Sigmoid colon (tissue), 6 donors: ENCODE measurements at regions not wholly inside any gene's neighbourhood (a gene's known extent, or its start where the extent isn't known, plus 50 kb on each side); places are given as distances from the start of the nearest gene placed in this dataset.

Experiments
- DNase-seq: peaks from one replicate; pipeline ENCODE4 v3.0.0-alpha.2; 2019
- H3K27ac ChIP-seq, 4 donors: fragments of 200-600 bp; sonication (generic); one replicate each; pipeline ENCODE4 v1.5.1; 2016 to 2019; ENCODE audit warnings: mild to moderate bottlenecking in 1 of 4
- H3K27me3 ChIP-seq, 3 donors: fragments of 200-600 bp; sonication (generic); one replicate each; pipeline ENCODE4 v1.5.1; 2019; ENCODE audit warnings: mild to moderate bottlenecking in 1 of 3
- H3K36me3 ChIP-seq, 4 donors: fragments of 200-600 bp; sonication (generic); one replicate each; pipeline ENCODE4 v1.5.1; 2016 to 2019
- H3K4me1 ChIP-seq, 4 donors: fragments of 200-600 bp; sonication (generic); one replicate each; pipeline ENCODE4 v1.5.1; 2017 to 2019
- H3K4me3 ChIP-seq, 4 donors: fragments of 200-600 bp; sonication (generic); one replicate each; pipeline ENCODE4 v1.5.1; 2017 to 2019; ENCODE audit warnings: mild to moderate bottlenecking in 2 of 4, moderate library complexity in 1 of 4
- H3K9me3 ChIP-seq, 4 donors: fragments of 200-600 bp in 3 of 4; sonication (generic) in 3 of 4; one replicate each; pipeline versions ENCODE4 v1.5.1 to v1.6.1; 2013 to 2019
- EP300 ChIP-seq, 4 donors: sonication (generic); formaldehyde crosslinking; IDR thresholded peaks; one replicate each; pipeline ENCODE4 v1.6.1; 2017; ENCODE audit warnings: antibody characterized with exemption in 4 of 4
- POLR2A ChIP-seq, 2 donors: fragments of 450-650 bp; IDR thresholded peaks; one replicate each; pipeline ENCODE4 v1.6.1; 2016; ENCODE audit warnings: antibody characterized with exemption in 2 of 2, mild to moderate bottlenecking in 2 of 2, moderate library complexity in 2 of 2
- POLR2AphosphoS5 ChIP-seq, 4 donors: sonication (generic); formaldehyde crosslinking; IDR thresholded peaks; one replicate each; pipeline ENCODE4 v1.6.1; 2017; ENCODE audit warnings: antibody characterized with exemption in 4 of 4
- WGBS, 2 donors: extraction: QIAGEN DNeasy Blood & Tissue Kit; methylation state at CpG; one replicate each; pipeline ENCODE4 v1.1.7; 2013; 5-methylcytosine and 5-hydroxymethylcytosine counted together
- intact Hi-C: fragments of 100-400 bp; cut with DNase I; formaldehyde crosslinking; loops from one replicate; pipeline ENCODE4 v1.15.1; 2023
- TF ChIP-seq, protein P1 (sequence below), 4 experiments: fragments of 450-650 bp in 3 of 4; fragments of 200-600 bp in 1 of 4; IDR thresholded peaks; one replicate each; pipeline ENCODE4 v1.5.1; 2016 to 2019; ENCODE audit warnings: antibody characterized with exemption in 4 of 4, mild to moderate bottlenecking in 3 of 4, moderate library complexity in 2 of 4
- donor health status: healthy with polysubstance abuse.
- donor health status: healthy.

DNA sequence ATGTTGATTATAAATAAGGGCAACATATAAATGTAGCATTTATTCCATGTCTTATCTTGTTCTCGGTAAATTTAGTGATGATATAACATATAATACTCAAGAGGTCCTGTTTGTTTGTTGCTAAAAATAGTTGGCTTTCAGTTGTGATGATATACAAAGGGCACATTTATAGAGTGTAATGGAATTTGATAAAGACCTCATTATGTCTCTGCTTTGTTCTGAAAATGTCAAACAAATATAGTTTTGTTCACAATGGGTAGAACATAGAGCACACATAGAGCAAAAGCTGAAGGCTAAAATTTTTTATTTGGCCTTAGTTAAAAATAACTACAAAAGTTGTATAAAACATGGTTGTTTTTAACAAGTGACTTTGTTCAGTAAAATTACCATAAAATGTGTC, 477.1 kb upstream of the SMC2 start:
- no peak for DNase-seq
- intact Hi-C loops, result no loop called here
- H3K4me3 ChIP-seq, result no peak overlapping the region
- 69 to 83% methylated on average over 1 of the region's 1 CpG for WGBS, 2 donors
- no peaks in the 10 kb centered on the region for H3K36me3 ChIP-seq
- H3K9me3 ChIP-seq, result peaks cover 0 to 3% (median 1%) of the 10 kb centered on the region in 4 donors
- TF ChIP-seq POLR2A (IDR thresholded peaks at IDR 0.05), result no peak
- TF ChIP-seq, protein P1, sequence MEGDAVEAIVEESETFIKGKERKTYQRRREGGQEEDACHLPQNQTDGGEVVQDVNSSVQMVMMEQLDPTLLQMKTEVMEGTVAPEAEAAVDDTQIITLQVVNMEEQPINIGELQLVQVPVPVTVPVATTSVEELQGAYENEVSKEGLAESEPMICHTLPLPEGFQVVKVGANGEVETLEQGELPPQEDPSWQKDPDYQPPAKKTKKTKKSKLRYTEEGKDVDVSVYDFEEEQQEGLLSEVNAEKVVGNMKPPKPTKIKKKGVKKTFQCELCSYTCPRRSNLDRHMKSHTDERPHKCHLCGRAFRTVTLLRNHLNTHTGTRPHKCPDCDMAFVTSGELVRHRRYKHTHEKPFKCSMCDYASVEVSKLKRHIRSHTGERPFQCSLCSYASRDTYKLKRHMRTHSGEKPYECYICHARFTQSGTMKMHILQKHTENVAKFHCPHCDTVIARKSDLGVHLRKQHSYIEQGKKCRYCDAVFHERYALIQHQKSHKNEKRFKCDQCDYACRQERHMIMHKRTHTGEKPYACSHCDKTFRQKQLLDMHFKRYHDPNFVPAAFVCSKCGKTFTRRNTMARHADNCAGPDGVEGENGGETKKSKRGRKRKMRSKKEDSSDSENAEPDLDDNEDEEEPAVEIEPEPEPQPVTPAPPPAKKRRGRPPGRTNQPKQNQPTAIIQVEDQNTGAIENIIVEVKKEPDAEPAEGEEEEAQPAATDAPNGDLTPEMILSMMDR (IDR thresholded peaks at IDR 0.05), result no peak
- TF ChIP-seq POLR2AphosphoS5 (IDR thresholded peaks at IDR 0.05), result no peak
- no peak for TF ChIP-seq EP300 (IDR thresholded peaks at IDR 0.05)
- H3K4me1 ChIP-seq, result peaks cover 0 to 12% (median 0%) of the 10 kb centered on the region in 4 donors
- no peaks in the 10 kb centered on the region for H3K27me3 ChIP-seq
- H3K27ac ChIP-seq, result no peak overlapping the region

DNA sequence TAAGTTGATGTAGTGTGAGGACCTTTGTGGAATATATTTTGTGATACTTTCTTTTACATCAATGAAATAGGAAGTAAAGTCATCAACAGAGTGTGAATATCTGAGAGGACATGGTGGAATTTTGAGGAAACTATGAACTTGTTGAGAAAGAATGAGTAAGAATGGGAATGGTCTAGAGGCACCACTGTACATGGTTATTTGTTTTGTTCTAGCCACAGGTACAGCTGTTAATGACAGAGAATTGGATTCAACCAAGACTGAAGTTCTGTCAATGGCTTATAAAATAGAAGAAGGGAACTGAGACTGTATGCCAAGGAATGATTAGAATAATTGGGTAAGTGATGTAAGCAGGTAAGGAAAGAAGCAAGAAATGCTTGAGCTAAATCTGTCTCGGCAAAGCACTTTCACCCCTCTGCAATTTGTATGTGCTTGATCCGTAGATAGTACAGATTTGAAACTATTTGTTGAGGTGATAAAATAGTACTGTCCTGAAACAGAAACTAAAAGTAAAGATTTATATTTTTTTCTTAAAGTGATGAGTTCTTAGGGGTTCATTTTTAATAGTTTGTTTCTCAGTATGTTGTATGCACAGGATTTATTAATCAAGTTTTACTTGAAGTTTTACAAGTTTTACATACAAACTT, 468.8 kb upstream of the SMC2 start:
- intact Hi-C loops, result no loop called here

DNA sequence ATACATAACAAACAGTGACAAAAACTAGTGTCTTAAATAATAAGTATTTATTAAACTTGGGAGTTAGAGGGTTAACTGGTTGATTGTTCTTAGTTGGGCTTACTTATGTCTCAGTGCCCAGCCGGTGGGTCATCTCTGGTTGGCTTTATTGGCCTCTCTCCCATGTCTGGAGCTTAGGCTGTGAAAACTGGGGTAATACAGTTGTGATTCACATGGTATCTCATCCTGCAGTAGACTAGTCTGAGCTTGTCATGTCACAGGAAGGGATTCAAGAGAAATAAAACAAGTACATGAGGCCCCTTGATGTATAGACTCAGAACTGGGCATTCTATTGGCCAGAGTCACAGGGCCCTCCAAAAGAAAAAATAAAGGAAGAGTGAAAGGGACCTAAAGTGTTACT, 466.4 kb upstream of the SMC2 start:
- H3K27me3 ChIP-seq, result no peaks in the 10 kb centered on the region
- H3K27ac ChIP-seq, result no peak overlapping the region
- DNase-seq, result no peak
- H3K4me3 ChIP-seq, result no peak overlapping the region
- H3K9me3 ChIP-seq, result no peaks in the 10 kb centered on the region
- 42 to 50% methylated on average over 1 of the region's 1 CpG for WGBS, 2 donors
- intact Hi-C loops, result no loop called here
- no peaks in the 10 kb centered on the region for H3K4me1 ChIP-seq
- no peak for TF ChIP-seq EP300 (IDR thresholded peaks at IDR 0.05)
- TF ChIP-seq POLR2A (IDR thresholded peaks at IDR 0.05), result no peak
- H3K36me3 ChIP-seq, result no peaks in the 10 kb centered on the region

More for the DNA sequence above, 468.8 kb upstream of the SMC2 start:
- TF ChIP-seq POLR2AphosphoS5 (IDR thresholded peaks at IDR 0.05) (no peak), EP300 (IDR thresholded peaks at IDR 0.05) (no peak), POLR2A (IDR thresholded peaks at IDR 0.05) (no peak)
- TF ChIP-seq, protein P1 (IDR thresholded peaks at IDR 0.05), result no peak
- Histone ChIP-seq H3K9me3 (no peaks in the 10 kb centered on the region), H3K4me3 (no peak overlapping the region), H3K27me3 (no peaks in the 10 kb centered on the region), H3K27ac (no peak overlapping the region), H3K4me1 (no peaks in the 10 kb centered on the region), H3K36me3 (no peaks in the 10 kb centered on the region)
- no peak for DNase-seq
- 74 to 86% methylated on average over 2 of the region's 2 CpGs for WGBS, 2 donors

DNA sequence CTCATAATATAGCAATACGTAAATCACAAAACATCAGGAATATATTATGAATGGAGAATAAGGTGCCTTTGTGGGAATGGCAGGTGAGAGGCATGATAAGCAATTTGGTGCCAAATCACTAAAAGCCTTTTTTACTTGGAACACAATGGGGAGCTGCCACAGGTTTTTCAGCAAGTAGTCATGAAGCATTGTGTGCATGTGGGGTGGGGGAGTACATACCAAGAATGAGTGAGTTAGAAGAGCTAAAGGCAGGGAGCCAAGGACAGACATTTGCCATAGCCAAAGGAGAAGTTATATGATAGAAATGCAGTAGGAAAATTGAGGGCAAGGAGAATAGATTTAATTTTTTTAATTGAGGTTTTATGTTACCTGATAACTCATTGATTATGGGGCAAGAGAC, 445.0 kb upstream of the SMC2 start:
- no peaks in the 10 kb centered on the region for H3K36me3 ChIP-seq
- no peaks in the 10 kb centered on the region for H3K27me3 ChIP-seq
- H3K4me1 ChIP-seq, result no peaks in the 10 kb centered on the region
- TF ChIP-seq POLR2A (IDR thresholded peaks at IDR 0.05) (no peak), POLR2AphosphoS5 (IDR thresholded peaks at IDR 0.05) (no peak), EP300 (IDR thresholded peaks at IDR 0.05) (no peak)
- TF ChIP-seq, protein P1 (IDR thresholded peaks at IDR 0.05), result no peak
- 93 to 98% methylated on average over 1 of the region's 1 CpG for WGBS, 2 donors
- intact Hi-C loops, result no loop called here
- no peak for DNase-seq
- H3K9me3 ChIP-seq, result no peaks in the 10 kb centered on the region
- no peak overlapping the region for H3K27ac ChIP-seq
- H3K4me3 ChIP-seq, result no peak overlapping the region

DNA sequence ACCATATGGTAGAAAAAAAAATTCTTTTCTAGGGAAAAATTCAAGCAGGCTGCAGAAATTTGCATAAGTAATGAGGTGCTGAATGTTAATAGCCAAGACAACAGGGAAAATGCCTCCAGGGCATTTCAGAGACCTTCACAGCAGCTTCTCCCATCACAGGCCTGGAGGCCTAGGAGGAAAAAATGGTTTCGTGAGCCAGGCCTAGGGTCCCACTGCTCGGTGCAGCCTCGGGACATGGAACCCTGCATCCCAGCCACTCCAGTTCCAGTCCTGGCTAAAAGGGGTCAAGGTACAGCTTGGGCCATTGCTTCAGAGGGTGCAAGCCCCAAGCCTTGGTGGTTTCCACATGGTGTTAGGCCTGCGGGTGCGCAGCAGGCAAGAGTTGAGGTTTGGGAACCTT, 436.0 kb upstream of the SMC2 start:
- intact Hi-C loops, result no loop called here
- TF ChIP-seq POLR2A (IDR thresholded peaks at IDR 0.05) (no peak), POLR2AphosphoS5 (IDR thresholded peaks at IDR 0.05) (no peak), EP300 (IDR thresholded peaks at IDR 0.05) (no peak)
- TF ChIP-seq, protein P1 (IDR thresholded peaks at IDR 0.05), result no peak
- H3K27ac ChIP-seq, result no peak overlapping the region
- H3K4me3 ChIP-seq, result no peak overlapping the region
- H3K27me3 ChIP-seq, result no peaks in the 10 kb centered on the region
- H3K36me3 ChIP-seq, result no peaks in the 10 kb centered on the region
- peaks cover 0 to 7% (median 0%) of the 10 kb centered on the region in 4 donors for H3K9me3 ChIP-seq
- no peaks in the 10 kb centered on the region for H3K4me1 ChIP-seq
- DNase-seq, result no peak
- 94 to 96% methylated on average over 5 of the region's 5 CpGs for WGBS, 2 donors
